ENCODE measurements at regions not wholly inside any gene's neighbourhood (a gene's known extent, or its start where the extent isn't known, plus 50 kb on each side); places are given as distances from the start of the nearest gene placed in this dataset.
A peak's percentile ranks its signal among the peaks of the same experiment; 100 is the strongest.
"Not testable (repeated sequence)": the region's sequence is repeated elsewhere in the genome, so short reads cannot be mapped to it uniquely, and the experiment has no call there.

- TF ChIP-seq, protein P1, sequence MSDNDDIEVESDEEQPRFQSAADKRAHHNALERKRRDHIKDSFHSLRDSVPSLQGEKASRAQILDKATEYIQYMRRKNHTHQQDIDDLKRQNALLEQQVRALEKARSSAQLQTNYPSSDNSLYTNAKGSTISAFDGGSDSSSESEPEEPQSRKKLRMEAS (IDR thresholded peaks at IDR 0.05; ENCODE audit: low read depth, low read length) = peak; percentile 85
- TF ChIP-seq MYC (IDR thresholded peaks at IDR 0.05; ENCODE audit: low read depth, low read length) (0 out of 2 replicates have a peak, but pooled peaks have one; percentile 15), POLR2A (IDR thresholded peaks at IDR 0.05; ENCODE audit: extremely low read depth, insufficient read length) (no peak), CTCF (IDR thresholded peaks at IDR 0.05; ENCODE audit: low read depth, low read length) (no peak)
These were observed 124.5 kb downstream of the MRPL14 start for GRCh38 chr6:44002593-44003344.

DNA sequence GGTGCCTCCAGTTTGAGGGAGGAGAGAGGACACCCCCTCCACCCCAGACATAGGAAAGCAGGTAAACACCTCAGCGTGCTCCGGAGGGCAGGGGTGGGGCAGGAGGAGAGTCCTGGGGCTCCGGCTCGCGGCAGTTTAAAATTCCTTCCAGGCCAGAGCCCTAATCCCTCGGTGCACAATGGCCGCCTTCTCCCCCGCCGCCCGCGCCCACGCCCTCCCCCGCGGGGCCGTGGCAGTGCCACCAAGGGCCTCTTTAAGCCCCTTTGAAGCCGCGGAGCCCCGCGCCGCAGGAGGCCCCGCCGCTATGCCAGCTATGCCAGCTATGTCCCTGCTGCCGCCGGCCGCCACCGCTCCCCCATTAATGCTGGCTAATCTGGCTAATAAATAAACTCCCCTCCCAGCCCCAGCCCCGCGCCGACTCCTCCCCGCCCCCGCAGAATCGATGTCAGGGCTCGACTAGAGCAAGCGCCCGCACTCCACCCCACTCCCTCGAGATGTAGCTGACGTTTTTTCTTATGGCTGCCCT, 125.1 kb downstream of the MRPL14 start:
- DNase-seq (ENCODE audit: low read depth) = no peak
- TF ChIP-seq CTCF (IDR thresholded peaks at IDR 0.05; ENCODE audit: low read depth, low read length) (no peak), MYC (IDR thresholded peaks at IDR 0.05; ENCODE audit: low read depth, low read length) (no peak), POLR2A (IDR thresholded peaks at IDR 0.05; ENCODE audit: extremely low read depth, insufficient read length) (no peak)
- TF ChIP-seq, protein P1 (IDR thresholded peaks at IDR 0.05; ENCODE audit: low read depth, low read length) = no peak
- H3K4me3 ChIP-seq (ENCODE audit: low read depth, low read length) = no peak overlapping the region

More at GRCh38 chr6:44002593-44003344, 124.5 kb downstream of the MRPL14 start:
- no peak overlapping the region for H3K4me3 ChIP-seq (ENCODE audit: low read depth, low read length)
- peak; percentile 77 for DNase-seq (ENCODE audit: low read depth)

DNA sequence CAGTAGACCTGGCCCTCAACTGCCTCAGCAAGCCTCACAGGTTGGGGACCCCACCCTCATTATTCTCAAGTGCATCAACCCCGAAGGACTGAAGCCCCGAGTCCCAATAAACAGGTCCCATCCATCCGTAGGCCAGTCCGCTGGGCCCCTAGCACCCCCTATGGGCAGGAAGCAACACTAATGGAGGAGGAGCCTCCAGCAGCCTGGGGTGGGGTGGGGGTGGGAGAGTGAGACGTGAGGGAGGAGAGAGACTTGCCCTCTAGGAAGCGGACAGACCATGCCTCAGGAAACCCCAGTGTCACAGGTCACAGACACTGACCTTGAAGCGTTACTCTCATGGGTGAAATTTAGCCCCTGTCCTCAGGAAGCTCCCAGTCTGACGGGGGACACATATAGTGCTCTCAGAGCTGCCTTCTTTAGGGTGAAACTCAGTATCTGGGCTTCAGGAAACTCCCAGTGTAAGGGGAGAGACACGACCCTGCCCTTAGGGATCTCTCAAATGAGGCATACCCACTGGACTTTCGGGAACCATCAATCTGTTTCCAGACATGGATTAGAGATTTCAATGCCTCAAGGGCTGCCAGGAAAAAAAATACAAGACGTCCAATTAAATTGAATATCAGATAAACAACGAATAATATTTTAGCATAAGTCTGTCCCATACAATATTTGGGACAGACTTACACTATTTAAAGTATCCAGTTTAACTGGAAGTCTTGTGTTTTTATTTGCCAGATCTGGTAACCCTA, 125.8 kb downstream of the MRPL14 start:
- TF ChIP-seq, protein P1 (IDR thresholded peaks at IDR 0.05; ENCODE audit: low read depth, low read length) = no peak
- TF ChIP-seq MYC (IDR thresholded peaks at IDR 0.05; ENCODE audit: low read depth, low read length) (no peak), CTCF (IDR thresholded peaks at IDR 0.05; ENCODE audit: low read depth, low read length) (peak; percentile 29)
- peak; percentile 62 for DNase-seq (ENCODE audit: low read depth)
- no peak overlapping the region for H3K4me3 ChIP-seq (ENCODE audit: low read depth, low read length)

DNA sequence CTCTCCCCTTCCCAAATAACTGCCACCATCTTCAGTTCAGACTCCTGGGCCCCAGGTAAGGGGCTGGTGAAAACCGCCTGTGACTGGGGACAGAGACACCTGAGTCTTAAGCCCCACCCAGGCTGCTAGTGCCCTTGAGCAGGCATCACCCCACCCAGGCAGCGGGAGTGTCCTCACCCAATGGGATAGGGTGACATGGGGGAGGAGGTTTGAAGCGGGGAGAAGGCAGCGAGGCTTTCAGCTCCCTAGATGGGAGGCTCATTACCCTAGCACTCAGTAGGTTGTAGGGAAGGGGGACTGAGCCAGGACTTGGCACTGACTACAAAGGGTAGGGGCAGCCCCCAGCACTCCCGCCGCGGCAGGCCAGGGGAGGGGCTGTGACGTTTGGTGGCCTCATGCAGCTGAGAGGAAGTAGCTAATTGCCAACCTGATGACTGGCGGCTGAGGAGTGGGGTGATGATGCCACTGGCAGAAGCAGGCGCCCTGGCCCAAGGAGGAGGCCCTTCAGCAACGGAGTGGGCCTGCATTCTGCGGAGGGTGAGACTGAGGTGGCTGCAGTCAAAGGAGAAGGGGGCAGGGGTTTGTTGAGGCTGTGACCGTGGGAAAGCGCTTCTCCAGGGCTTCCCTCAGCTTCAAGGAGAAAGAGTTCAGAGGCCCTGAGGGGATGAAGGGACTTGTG, 126.9 kb downstream of the MRPL14 start:
- TF ChIP-seq CTCF (IDR thresholded peaks at IDR 0.05; ENCODE audit: low read depth, low read length) = no peak
- TF ChIP-seq, protein P1 (IDR thresholded peaks at IDR 0.05; ENCODE audit: low read depth, low read length) = peak; percentile 52
- no peak for TF ChIP-seq POLR2A (IDR thresholded peaks at IDR 0.05; ENCODE audit: extremely low read depth, insufficient read length)
- 0 out of 2 replicates have a peak, but pooled peaks have one; percentile 37 for TF ChIP-seq MYC (IDR thresholded peaks at IDR 0.05; ENCODE audit: low read depth, low read length)
- no peak overlapping the region for H3K4me3 ChIP-seq (ENCODE audit: low read depth, low read length)
- peak; percentile 73 for DNase-seq (ENCODE audit: low read depth)

DNA sequence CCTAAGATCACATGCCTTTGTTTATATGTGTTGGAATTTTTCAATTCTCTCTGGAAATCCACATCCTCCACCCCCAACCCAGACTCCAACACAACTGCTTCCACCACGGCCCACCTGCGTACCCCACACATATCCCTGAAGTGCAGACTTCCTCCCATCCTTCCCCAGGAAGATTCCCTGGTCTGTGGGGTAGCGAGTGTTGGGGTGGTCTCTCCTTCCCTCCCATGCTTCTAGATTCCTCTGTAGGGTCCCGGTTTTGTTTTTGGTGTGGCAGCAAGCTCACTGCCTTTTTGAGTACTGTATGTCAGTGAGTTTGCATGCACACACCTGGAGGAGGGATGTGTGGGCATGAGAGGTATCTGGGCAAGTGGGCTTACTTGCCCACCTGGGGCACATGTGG, 127.6 kb downstream of the MRPL14 start:
- TF ChIP-seq, protein P1 (IDR thresholded peaks at IDR 0.05; ENCODE audit: low read depth, low read length) = no peak
- TF ChIP-seq CTCF (IDR thresholded peaks at IDR 0.05; ENCODE audit: low read depth, low read length) (no peak), MYC (IDR thresholded peaks at IDR 0.05; ENCODE audit: low read depth, low read length) (no peak), POLR2A (IDR thresholded peaks at IDR 0.05; ENCODE audit: extremely low read depth, insufficient read length) (no peak)
- no peak for DNase-seq (ENCODE audit: low read depth)
- no peak overlapping the region for H3K4me3 ChIP-seq (ENCODE audit: low read depth, low read length)

- H3K4me3 ChIP-seq (ENCODE audit: low read depth, low read length); DNase-seq (ENCODE audit: low read depth): not testable (repeated sequence)
These were observed 128.5 kb downstream of the MRPL14 start for GRCh38 chr6:43998592-43999243.

GRCh38 chr6:43997990-43998585, 129.2 kb downstream of the MRPL14 start:
- not testable (repeated sequence) for H3K4me3 ChIP-seq (ENCODE audit: low read depth, low read length); DNase-seq (ENCODE audit: low read depth)

All from NB4 (cell line).